HG03558 (cell line): ENCODE measurements at regions not wholly inside any gene's neighbourhood (a gene's known extent, or its start where the extent isn't known, plus 50 kb on each side); places are given as distances from the start of the nearest gene placed in this dataset.

Source experiments
- ATAC-seq: cut with Tn5 transposase; IDR thresholded peaks from one replicate; pipeline ENCODE4 v1.9.1; 2021; ENCODE audit warnings: moderate number of reproducible peaks; ENCODE audit not compliant: unreplicated experiment; ENCODE audit errors: extremely low read depth

DNA sequence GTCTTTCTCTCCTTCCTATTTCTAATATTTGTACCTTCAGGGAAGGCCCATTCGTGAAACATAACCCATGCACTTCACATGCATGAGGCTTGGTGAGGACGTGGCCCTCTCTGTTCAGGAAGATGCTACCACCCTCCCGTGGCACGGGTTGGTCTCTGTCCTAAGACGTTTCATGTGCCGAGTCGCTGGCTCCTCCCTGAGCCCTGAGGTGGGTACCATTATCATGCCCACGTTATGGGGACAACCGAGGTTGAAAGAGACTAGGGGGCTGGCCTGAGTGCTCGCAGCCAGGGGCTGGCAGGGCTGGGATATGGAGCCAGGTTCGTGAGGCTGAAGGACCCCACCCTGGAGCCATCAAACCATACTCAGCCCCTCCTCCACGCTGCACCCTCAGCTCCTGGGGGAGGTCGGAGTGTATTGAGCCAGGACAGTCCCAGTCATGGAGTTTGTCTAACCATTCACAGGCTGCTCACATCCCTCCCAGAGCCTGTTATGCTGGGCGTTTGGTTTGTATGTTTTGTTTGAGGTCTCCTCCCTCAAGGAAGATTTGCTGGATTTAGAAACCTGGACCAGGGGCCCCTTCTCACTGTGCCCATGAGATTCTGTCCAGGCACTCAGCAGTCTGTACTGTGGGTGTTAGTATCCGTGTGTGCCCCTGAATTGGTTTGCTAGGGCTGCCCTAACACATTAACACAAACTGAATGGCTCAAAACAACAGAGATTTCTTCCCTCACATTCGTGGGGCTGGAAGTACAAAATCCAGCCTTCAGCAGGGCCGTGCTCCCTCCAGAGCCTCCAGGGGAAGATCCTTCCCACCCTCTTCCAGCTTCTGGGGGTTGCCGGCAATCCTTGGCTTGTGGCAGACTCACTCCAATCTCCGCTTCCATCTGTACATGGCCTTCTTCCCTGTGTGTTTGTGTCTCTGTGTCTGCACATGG is 88.3 kb downstream of the ANKRD60 start:
- ATAC-seq, result no peak

DNA sequence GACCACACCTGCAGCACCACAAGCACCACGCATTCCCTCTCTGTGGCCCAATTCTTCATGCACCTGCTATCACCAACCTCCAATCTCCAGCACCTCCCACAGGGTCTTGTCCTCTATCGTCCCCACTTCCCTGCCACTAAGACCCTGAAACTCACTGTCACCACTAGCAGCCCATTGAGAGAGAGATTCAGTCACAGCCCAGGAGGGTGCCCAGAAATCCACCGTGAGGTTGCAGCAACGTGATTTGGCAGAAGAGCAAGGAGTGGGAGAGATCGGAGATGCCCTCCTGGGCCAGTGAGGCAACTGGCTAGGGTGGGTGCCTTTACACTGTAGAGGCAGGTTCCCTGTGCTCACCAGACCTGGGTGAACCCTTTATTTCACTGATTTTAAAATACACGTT is 90.1 kb downstream of the ANKRD60 start:
- no peak for ATAC-seq

DNA sequence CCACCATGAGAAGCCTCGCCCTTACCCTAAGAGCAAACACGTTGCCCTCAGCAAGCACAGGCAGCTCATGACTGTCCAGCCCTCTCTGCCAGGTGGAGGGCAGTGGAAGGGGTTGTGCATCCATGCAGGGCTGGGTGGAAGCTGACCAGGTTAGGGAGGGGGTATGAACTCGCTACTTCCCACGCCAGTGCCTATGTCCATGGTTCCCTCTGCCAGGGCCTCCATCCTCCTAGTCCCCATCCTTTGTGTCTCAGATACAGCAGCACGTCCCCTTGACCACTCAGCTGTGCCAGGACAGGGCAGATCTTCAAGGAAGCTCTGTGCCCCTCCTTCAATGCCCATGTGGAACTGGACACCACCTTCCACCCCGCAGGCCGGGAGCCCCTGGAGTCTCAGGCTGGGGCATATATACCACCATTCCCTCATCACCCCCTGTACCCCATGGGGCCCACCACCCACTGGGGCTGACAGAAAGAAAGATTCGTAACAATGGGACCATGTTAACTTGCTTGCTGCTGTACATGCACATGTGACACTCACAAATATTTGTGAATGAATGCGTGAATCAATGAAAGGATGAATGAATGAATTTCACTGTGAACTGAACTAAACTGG is 90.7 kb downstream of the ANKRD60 start:
- ATAC-seq, result no peak

DNA sequence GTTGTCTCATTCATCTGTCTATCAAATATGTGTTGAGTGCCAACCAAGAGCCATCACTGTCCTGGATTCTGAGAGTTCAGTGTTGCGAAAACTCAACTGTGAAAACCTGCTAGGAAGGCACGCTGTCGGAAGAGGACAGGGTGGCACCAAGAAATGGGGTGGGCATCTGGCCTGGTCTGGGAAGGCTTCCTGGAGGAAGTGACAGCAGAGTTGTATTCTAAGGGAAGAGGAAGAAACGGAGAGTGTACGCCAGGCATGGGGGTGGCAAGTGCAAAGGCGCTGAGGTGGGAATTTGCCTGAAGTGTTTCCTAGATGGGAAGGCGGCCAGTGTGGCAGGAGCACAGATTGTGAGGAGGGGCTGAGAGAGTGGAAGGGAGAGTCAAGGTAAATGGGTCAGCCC is 91.2 kb downstream of the ANKRD60 start:
- ATAC-seq, result no peak

DNA sequence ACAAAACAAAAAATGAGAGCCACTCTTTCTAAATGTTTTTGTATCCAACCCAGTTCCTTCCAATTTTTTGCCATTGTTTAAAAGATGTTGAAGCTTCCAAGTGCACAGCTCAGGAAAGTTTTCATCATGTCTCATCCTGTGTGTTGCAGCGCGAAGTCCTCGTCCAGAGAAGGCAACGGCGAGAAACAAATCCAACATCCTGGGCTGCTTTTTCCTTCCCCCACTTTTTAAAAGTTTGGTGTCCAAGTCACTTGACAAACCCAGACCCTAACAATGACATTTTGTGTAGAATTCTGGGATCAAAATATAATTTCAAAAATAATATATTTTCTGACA is 92.3 kb downstream of the ANKRD60 start:
- ATAC-seq, result no peak

DNA sequence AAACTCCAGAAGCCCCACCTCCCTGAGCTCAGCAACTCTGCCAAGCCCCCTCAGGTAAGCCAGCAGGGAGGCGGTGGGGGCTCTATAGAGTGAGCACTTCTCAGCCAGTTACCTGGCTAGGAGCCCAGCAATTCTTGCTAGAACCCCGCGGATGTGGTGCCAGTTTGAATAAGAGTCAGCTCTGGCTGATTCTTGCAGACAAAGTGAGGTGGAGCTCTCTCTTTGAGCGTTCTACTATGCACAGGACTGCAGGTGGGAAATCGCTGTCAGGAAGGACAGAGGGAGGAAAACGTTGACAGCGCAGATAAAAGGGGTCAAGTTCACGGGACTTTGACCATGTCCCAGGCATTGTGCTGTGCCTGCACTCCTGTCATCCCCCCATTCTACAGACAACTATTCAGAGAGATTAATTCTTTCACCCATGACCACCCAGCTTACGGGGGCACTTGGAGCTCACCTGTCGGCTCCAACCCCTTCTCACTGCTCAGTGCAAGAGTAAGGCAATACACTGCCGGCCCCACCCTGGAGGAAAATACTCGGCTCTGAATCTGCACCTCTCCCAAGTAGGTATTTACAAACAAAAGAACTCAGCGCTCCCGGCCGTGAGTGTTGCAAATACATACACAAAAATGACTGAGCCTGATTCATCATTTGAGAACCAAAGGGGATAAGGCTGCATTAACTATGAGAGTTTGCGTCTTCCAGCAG is 92.9 kb downstream of the ANKRD60 start:
- ATAC-seq, result no peak

DNA sequence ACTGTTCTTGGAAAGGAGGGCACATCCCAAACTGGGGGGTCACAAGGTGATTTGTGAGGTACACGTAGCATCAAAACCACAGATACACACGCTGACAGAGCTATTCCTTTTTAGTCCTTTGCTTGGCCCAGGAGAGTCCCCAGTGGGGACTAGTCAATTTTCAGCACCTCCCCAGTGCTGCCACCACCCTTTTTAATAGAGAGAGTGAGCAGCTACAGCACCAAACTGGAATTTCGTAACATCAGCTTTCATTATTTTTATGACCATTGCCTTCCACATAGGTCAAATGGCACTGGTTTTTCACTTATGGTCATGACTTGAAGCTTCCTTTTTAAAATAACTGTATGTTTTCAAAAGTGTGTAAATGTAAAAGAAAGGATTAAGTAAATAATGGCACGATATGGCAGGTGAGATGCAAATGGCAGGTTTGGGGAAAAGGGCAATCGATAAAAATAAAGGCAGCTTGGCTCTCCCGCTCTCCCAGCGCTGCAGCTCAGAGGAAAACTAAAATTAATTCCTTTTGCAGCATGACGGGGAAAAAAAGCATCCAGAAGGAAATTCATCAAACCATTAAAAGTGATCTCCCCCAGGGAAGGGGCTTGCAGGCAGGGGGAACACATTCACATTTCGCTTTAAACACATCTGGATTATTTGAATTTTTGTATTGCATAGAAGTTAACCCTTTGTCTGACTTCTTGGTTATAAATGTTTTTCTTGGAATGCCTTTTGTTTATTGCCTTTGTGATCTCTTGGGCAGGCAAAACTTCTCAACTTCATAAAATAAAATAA is 95.2 kb downstream of the ANKRD60 start:
- ATAC-seq, result no peak

DNA sequence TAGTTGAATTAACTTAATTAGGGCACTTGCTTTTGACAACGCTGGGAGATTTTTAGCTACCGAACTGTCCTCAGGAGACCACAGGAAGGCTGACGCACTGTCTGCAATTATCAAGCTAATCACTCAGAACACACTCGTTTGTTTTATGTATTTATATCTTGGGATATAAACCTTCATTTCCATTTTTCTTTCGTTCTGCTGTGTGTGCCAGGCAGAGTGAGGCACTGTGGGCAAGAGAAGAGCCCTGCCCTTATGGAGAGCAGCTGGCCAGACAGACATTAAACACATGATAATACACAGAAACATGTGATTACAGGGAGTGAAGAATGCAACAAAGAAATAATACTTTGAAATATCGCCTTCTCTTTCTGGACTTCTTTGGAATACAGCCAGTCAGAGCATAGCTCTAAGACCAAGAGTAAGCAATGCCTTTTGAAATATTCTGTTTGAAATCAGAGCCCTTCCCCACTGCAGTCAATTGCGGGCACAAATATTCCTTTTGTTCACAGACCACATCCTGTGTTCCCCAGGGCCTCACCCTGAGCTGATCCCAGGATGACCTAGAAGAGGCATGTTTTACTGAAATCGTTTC is 96.8 kb downstream of the ANKRD60 start:
- ATAC-seq, result no peak

DNA sequence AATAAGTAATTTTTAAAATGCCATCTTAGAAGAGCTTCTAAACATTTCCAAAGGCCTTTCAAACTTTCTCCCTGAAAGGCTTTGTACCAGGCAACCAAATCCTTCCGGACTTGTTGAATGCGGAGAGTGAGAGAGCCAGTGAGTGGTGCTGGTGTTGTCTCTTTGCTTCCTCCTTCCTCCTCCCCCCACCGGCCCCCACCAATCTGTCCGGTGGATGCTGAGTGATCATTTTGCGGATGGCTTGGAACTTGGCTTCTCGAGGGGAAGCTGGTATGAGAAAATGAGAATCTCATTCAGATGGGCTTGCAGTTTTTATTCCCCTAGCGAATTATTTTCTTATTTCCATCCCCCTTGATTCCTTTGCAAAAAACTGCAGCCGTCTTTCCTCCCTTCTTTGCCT is 97.3 kb downstream of the ANKRD60 start:
- ATAC-seq, result no peak

DNA sequence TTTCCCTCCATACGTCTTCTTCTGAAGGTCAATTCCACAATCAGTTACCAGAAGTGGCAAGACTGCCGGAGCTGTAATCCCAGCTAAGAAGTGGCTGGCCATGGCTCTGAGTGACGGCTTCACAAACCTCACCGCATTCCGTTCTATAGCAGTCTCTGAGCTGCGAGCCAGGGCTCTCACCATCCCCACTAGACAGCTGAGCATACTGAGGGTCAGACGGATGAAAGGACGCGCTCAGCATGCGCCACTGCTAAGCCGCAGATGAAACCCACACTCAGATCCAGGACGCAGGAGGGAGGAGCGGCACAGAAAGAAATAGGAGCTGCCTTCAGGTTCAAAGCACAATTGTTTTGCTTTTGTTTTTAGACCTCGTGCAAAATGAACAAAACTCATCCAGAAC is 97.9 kb downstream of the ANKRD60 start:
- ATAC-seq, result no peak

DNA sequence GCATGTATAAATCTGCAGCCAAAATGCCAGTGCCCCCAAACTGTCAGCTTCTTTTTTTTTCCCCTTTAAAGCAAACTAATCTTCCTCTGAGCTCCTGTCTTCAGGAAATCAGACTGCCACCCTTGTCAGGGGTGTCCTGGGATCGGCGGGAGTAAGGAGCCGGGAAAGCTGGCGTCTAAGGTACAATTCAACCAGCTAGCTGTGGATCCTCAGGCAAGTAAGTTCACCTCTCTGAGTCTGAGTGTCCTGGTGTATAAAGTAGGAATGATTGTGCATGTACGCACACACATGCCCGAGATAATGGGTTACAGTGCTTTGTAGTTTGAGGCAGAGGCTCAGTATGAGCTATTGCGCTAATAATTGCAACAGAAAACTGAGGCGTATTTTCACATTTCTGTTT is 98.3 kb downstream of the ANKRD60 start:
- ATAC-seq, result no peak

DNA sequence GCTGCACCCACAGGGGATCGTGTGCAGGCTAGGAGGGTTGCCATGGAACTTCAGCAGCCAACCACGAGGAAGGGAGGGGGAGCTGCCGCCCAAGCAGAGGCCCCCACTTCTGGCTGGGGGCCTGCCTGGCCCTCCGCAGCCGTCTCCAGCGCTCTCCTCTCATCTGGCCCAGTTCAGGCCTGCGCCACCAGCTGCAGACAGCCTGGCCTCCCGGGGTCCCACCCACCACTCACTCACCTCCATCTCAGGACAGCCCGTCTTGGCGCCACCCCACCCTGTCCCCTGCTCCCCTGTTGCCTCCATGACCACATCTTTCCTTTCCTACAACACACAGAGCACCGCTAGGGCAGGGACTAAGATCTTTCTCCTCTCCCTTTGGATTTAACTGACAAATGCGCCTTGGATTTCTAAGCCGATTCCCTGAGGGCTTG is 98.7 kb downstream of the ANKRD60 start:
- ATAC-seq, result no peak

DNA sequence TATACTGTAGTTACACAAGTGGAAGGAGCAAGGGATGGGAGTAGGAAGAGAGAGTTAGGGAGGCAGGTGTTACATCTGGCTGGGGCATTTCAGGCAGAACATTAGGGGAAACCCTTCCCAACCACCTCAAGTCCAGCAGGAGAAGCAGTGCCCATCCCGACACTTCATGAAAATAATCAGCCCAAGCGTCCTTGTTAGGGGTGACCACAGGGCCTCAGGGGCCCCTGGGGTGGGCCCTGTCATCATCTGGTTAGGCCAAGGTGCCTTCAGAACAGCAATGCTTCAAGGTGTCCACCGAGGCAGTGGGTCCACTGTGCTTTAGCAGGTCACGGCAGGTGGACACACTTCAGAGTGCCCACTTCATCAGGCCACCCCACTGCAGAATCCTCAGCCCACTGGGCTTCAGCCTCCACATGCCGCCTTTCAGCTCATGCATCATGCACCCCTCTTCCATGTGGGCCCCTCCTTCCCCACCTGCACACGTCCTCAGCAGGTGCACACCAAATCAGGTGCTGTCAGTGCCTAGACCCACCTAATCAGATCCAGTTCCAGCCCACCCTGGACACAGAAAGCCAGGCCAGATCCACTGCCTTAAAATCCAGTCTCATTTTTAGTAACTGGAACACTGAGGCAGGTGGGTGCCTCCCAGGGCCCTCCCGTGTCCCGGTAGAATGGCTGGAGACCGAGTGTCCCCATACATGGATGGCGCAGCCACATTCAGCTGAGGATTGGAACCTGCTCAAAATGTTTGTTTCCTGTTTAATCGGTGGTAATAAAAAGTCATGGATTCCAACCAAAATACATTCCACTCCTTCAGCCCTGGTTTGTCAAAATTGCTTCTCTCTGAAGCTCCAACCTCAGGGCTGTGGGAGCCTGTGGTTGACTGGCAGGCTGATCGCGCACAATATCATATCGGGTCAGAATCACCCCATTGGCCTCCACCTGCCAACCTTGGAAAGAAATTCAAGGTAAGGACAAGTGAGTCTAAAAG is 99.5 kb downstream of the ANKRD60 start:
- no peak for ATAC-seq

DNA sequence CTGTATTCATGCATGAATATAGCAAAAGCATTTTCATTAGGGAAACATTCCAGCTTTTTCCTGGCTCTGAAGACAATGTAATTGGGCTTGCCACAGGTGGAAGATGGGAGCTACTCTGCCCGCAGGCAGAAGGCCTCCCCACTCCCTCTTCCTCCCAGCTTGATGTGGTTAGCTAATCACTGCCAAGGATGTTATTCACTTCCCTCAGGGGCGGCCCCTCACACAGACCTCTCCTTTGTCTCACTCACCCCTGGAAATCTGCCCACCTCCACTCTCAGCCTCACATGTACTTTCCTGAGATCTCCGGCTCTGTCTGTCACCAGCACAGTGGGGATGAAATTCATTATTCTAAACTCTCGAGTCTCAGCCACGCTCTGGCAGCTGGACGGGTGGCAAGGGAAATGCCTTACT is 100.7 kb downstream of the ANKRD60 start:
- ATAC-seq, result no peak

DNA sequence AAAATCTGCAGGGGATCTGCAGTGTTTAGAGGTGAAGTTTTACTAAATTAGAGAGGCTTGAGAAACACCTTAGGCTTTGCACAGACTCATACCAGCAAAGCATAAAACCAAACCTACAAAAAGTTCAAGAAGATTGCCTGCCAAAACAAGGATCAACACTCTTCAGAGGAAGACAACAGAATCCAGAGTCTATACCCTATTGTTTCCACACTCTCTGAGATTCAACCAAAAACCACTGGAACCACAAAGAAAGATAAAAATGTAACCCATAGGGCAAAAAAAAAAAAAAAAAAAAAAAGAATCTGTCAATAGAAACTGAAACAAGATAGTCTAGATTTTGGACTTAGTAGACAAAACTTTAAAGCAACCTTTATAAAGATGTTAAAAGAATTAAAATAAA is 102.7 kb downstream of the ANKRD60 start:
- no peak for ATAC-seq

DNA sequence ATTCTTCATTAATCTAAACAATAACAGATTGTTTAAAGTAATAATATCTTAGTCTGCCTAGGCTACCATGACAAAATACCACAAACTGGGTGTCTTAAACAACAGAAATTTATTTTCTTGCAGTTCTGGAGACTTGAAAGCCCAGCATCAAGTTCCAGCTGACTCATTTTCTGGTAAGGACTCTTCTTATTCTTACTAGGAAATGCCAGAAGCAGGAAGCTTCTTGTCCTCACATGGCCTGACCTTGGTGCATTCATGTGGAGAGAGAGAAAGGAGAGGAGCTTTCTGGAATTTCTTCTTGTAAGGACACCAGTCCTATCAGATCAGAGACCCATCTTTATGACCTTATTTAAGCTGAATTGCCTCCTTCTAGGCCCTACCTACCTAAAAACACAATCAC is 110.5 kb downstream of the ANKRD60 start:
- no peak for ATAC-seq

DNA sequence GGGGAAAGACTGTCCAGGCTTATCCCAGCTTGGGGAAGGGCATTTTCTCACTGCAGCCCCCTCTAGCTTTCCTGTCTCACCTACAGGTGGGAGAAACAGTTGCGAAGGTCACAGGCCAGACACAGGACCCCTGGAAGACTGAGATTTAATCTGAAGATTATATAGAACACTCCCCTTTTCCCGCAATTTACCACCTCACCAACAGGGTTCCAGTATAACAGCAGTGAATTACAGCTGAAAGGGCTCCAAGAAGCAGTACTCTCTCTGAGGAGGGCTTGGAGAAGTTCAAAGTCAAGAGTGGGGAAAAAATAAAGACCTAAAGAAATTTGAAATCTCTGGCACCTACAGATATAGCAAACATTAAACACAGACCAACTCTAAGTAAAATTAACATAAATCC is 111.9 kb downstream of the ANKRD60 start:
- no peak for ATAC-seq

DNA sequence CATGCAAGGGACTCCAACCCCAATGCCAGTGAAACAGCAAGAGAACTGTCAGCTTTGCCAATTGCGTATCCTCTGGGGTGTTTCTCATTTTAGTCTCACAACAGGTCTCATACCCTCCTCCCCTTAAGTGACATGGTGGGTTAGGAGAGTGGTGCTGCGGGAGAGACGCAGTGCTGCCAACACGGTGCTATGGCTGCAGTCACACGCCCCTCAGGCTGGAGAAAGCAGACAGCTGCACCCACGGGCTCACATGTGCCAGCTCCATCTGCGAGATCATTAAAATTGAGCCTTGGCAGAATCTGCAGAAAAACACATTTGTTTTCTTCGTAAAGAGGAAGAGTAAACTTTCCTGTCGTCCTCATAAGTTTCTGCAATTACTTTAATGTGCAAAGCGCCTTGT is 114.7 kb downstream of the ANKRD60 start:
- ATAC-seq, result no peak
